ENCODE measurements at regions not wholly inside any gene's neighbourhood (a gene's known extent, or its start where the extent isn't known, plus 50 kb on each side); places are given as distances from the start of the nearest gene placed in this dataset.

GRCh38 chr7:130941322-130942210, 207.6 kb upstream of the KLF14 start:
- TF ChIP-seq EZH2 (IDR thresholded peaks at IDR 0.05; ENCODE audit: borderline replicate concordance, low read depth, low read length, severe bottlenecking) (no peak), CTCF (IDR thresholded peaks at IDR 0.05; ENCODE audit: borderline replicate concordance, extremely low read depth, low read length, poor library complexity, severe bottlenecking) (no peak)
- Histone ChIP-seq H3K27me3 (ENCODE audit: insufficient read depth, low read length, poor library complexity) (no peaks in the 10 kb centered on the region), H3K9ac (ENCODE audit: low read depth, low read length) (no peak overlapping the region), H2AFZ (ENCODE audit: low read depth, low read length) (no peak overlapping the region), H3K79me2 (ENCODE audit: insufficient read depth, low read length) (peaks cover 100% of the 10 kb centered on the region), H3K4me3 (ENCODE audit: low read depth in 1 of 2, low read length in 2 of 2) (no peak overlapping the region), H3K9me3 (ENCODE audit: insufficient read depth, low read length, severe bottlenecking) (no peaks in the 10 kb centered on the region), H3K36me3 (ENCODE audit: insufficient read depth, low read length) (peaks cover 86% of the 10 kb centered on the region), H4K20me1 (ENCODE audit: insufficient read depth, low read length) (peaks cover 79% of the 10 kb centered on the region), H3K27ac (ENCODE audit: low read length) (no peak overlapping the region), H3K4me1 (ENCODE audit: insufficient read depth, low read length) (0 out of 2 replicates have a peak, but pooled peaks cover 5% of the 10 kb centered on the region), H3K4me2 (ENCODE audit: insufficient read depth, low read length) (no peak overlapping the region)
- DNase-seq (no peak), ATAC-seq (ENCODE audit: insufficient read depth, low read depth) (no peak)

- Histone ChIP-seq H3K36me3 (ENCODE audit: insufficient read depth, low read length) (peaks cover 82% of the 10 kb centered on the region), H3K4me2 (ENCODE audit: insufficient read depth, low read length) (no peak overlapping the region), H3K27me3 (ENCODE audit: insufficient read depth, low read length, poor library complexity) (no peaks in the 10 kb centered on the region), H3K9me3 (ENCODE audit: insufficient read depth, low read length, severe bottlenecking) (no peaks in the 10 kb centered on the region), H3K4me3 (ENCODE audit: low read depth in 1 of 2, low read length in 2 of 2) (no peak overlapping the region), H3K79me2 (ENCODE audit: insufficient read depth, low read length) (peaks cover 100% of the 10 kb centered on the region), H3K27ac (ENCODE audit: low read length) (no peak overlapping the region), H4K20me1 (ENCODE audit: insufficient read depth, low read length) (peaks cover 78% of the 10 kb centered on the region), H2AFZ (ENCODE audit: low read depth, low read length) (no peak overlapping the region), H3K4me1 (ENCODE audit: insufficient read depth, low read length) (0 out of 2 replicates have a peak, but pooled peaks cover 5% of the 10 kb centered on the region), H3K9ac (ENCODE audit: low read depth, low read length) (no peak overlapping the region)
- DNase-seq (no peak), ATAC-seq (ENCODE audit: insufficient read depth, low read depth) (no peak)
- TF ChIP-seq EZH2 (IDR thresholded peaks at IDR 0.05; ENCODE audit: borderline replicate concordance, low read depth, low read length, severe bottlenecking) (no peak), CTCF (IDR thresholded peaks at IDR 0.05; ENCODE audit: borderline replicate concordance, extremely low read depth, low read length, poor library complexity, severe bottlenecking) (no peak)
These were observed 208.4 kb upstream of the KLF14 start for GRCh38 chr7:130942211-130942964.

GRCh38 chr7:130943336-130943901, 209.4 kb upstream of the KLF14 start:
- Histone ChIP-seq H3K9ac (ENCODE audit: low read depth, low read length) (no peak overlapping the region), H3K79me2 (ENCODE audit: insufficient read depth, low read length) (peaks cover 100% of the 10 kb centered on the region), H3K4me2 (ENCODE audit: insufficient read depth, low read length) (no peak overlapping the region), H3K9me3 (ENCODE audit: insufficient read depth, low read length, severe bottlenecking) (no peaks in the 10 kb centered on the region), H2AFZ (ENCODE audit: low read depth, low read length) (no peak overlapping the region), H4K20me1 (ENCODE audit: insufficient read depth, low read length) (peaks cover 82% of the 10 kb centered on the region), H3K27ac (ENCODE audit: low read length) (no peak overlapping the region; the same call in 1 of the 2 replicates), H3K4me3 (ENCODE audit: low read depth in 1 of 2, low read length in 2 of 2) (no peak overlapping the region), H3K36me3 (ENCODE audit: insufficient read depth, low read length) (peaks cover 85% of the 10 kb centered on the region), H3K4me1 (ENCODE audit: insufficient read depth, low read length) (peaks cover 11% of the 10 kb centered on the region; the same call in 1 of the 2 replicates), H3K27me3 (ENCODE audit: insufficient read depth, low read length, poor library complexity) (no peaks in the 10 kb centered on the region)
- no peak for TF ChIP-seq CTCF (IDR thresholded peaks at IDR 0.05; ENCODE audit: borderline replicate concordance, extremely low read depth, low read length, poor library complexity, severe bottlenecking)
- TF ChIP-seq EZH2 (IDR thresholded peaks at IDR 0.05; ENCODE audit: borderline replicate concordance, low read depth, low read length, severe bottlenecking), result no peak
- ATAC-seq (ENCODE audit: insufficient read depth, low read depth) (no peak), DNase-seq (no peak)
